AG09309 (cell line): ENCODE measurements at regions not wholly inside any gene's neighbourhood (a gene's known extent, or its start where the extent isn't known, plus 50 kb on each side); places are given as distances from the start of the nearest gene placed in this dataset.

Experiments used
- DNase-seq: peaks from one replicate; pipeline ENCODE4 v3.0.0-alpha.2; 2010; ENCODE audit warnings: low read depth
- H3K4me3 ChIP-seq: 2 replicates; pipeline ENCODE4 v1.5.1; 2011; ENCODE audit warnings: mild to moderate bottlenecking, low read depth, low read length, moderate library complexity; ENCODE audit not compliant: control insufficient read depth
- TF ChIP-seq, protein P1 (sequence below): IDR thresholded peaks from 2 replicates; pipeline ENCODE4 v1.5.1; 2011; ENCODE audit warnings: mild to moderate bottlenecking, low read depth, low read length, inconsistent platforms; ENCODE audit not compliant: insufficient read depth, control insufficient read depth; ENCODE audit errors: missing control alignments

DNA sequence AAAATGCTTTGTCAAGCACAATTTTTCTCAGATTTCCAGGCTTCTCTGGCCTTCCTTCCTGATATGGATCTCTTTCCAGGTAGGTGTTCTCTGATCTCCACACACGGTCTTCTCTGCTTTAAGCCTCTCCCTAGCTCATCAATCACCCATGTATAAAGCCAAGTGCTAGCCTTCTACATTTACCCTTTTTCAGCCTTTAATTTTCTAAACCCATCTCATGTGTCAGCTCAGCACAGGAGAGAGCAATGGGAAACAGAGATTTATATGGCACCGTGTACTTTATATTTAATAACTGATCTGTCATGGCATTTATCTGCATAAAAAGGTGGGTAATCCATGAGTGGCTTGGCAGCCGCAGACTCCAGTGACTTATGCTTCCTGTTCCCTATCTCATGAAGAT, 495.0 kb downstream of the RASEF start:
- no peak overlapping the region for H3K4me3 ChIP-seq
- TF ChIP-seq, protein P1, sequence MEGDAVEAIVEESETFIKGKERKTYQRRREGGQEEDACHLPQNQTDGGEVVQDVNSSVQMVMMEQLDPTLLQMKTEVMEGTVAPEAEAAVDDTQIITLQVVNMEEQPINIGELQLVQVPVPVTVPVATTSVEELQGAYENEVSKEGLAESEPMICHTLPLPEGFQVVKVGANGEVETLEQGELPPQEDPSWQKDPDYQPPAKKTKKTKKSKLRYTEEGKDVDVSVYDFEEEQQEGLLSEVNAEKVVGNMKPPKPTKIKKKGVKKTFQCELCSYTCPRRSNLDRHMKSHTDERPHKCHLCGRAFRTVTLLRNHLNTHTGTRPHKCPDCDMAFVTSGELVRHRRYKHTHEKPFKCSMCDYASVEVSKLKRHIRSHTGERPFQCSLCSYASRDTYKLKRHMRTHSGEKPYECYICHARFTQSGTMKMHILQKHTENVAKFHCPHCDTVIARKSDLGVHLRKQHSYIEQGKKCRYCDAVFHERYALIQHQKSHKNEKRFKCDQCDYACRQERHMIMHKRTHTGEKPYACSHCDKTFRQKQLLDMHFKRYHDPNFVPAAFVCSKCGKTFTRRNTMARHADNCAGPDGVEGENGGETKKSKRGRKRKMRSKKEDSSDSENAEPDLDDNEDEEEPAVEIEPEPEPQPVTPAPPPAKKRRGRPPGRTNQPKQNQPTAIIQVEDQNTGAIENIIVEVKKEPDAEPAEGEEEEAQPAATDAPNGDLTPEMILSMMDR = no peak

GRCh38 chr9:82570226-82570625, 492.7 kb downstream of the RASEF start:
- H3K4me3 ChIP-seq = no peak overlapping the region
- TF ChIP-seq, protein P1 = peak; percentile 56
- DNase-seq = no peak

More for the DNA sequence above, 495.0 kb downstream of the RASEF start:
- DNase-seq = no peak

DNA sequence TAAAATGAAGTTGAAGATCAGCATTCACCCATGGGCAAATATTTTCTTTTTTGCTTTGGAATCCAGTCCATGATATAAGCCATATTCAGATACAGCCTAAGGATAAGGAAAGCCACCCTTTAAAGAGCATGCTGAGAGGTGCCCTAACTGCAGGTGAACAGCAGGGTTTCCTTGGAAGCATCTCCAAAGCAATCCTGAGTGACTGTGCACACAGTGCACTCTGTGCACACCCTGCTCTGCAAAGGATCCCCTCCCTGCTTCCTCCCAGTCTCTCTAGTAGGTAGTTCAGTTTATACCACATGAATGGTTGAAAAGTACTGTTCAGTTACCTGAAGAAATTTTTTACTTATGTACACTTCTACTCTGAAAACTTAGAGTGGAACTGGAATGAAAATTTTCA, 491.4 kb downstream of the RASEF start:
- TF ChIP-seq, protein P1 = no peak

GRCh38 chr9:82572146-82572545, 490.8 kb downstream of the RASEF start:
- H3K4me3 ChIP-seq = no peak overlapping the region
- DNase-seq = no peak
- TF ChIP-seq, protein P1 = no peak

More for the DNA sequence above, 491.4 kb downstream of the RASEF start:
- no peak for DNase-seq
- no peak overlapping the region for H3K4me3 ChIP-seq

DNA sequence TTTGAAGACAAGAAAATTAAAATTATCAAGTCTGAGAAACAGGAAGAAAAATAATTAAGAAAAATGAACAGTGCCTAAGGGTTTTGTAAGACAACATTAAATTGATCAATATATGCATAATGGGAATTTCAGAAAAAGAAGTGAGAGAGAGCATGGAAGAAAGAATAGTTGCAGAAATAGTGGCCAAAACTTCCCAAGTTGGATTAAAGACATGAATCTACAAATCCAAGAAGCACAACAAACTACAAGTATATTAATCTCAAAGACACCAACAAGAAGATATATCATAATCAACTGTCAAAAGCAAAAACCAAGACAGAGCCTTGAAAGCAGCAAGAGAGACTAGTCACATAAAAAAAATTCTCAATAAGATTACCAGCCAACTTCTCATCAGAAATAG, 488.0 kb downstream of the RASEF start:
- TF ChIP-seq, protein P1 = no peak
- DNase-seq = no peak
- no peak overlapping the region for H3K4me3 ChIP-seq

DNA sequence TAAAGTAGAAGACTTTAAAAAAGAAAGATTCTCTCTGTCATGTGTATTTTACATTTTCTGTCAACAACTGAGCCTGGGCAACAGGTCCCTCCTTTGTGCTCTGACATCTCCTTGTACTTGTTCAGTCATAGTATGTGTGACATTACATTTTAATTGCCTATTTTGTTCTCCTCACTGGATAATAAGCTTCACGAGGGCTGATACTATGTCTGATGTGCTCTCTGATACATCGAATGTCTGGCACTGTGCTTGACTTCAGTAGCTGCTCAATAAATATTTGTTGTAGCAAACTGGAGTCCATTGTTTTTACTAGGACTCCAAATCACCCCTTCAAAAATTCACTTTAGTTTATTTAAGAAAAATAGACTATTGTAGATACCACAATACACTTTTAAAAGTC, 482.0 kb downstream of the RASEF start:
- TF ChIP-seq, protein P1 = no peak
- H3K4me3 ChIP-seq = no peak overlapping the region

GRCh38 chr9:82581516-82581915, 481.4 kb downstream of the RASEF start:
- no peak overlapping the region for H3K4me3 ChIP-seq
- TF ChIP-seq, protein P1 = no peak
- no peak for DNase-seq

More for the DNA sequence above, 482.0 kb downstream of the RASEF start:
- no peak for DNase-seq
